AG20443 (cell line): ENCODE measurements at regions not wholly inside any gene's neighbourhood (a gene's known extent, or its start where the extent isn't known, plus 50 kb on each side); places are given as distances from the start of the nearest gene placed in this dataset.
"Not testable (repeated sequence)": the region's sequence is repeated elsewhere in the genome, so short reads cannot be mapped to it uniquely, and the experiment has no call there.

ENCODE experiments used
- DNase-seq: peaks from one replicate; pipeline ENCODE4 v3.0.0; 2012; ENCODE audit warnings: low spot score, mixed read lengths

DNA sequence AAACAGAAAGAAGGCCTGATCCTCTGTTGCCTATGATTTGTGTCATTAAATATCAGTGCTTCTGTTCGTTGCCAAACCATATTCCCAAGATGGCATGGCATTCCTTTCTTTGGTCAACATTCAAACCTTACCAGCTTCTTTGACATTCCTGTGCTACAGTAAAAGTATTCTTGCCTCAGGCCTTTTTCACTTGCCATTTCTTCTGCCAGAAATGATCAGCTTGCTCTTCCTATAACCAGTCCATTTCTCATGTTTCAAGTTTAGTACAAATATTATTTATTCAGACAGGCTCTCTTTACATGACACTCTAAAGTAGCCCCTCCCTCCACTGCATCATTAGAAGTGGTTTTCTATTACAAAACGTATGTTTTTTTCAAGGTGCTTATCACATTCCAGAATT, 278.3 kb downstream of the KCNJ2 start:
- no peak for DNase-seq

GRCh38 chr17:70453075-70453474, 283.7 kb downstream of the KCNJ2 start:
- not testable (repeated sequence) for DNase-seq

- DNase-seq, result no peak
Measured at GRCh38 chr17:70454377-70454776, 285.0 kb downstream of the KCNJ2 start.

- no peak for DNase-seq
Measured at GRCh38 chr17:70454908-70455307, 285.6 kb downstream of the KCNJ2 start.

- DNase-seq, result no peak
Measured at GRCh38 chr17:70464995-70465394, 295.7 kb downstream of the KCNJ2 start.

GRCh38 chr17:70468661-70469060, 299.3 kb downstream of the KCNJ2 start:
- no peak for DNase-seq

DNA sequence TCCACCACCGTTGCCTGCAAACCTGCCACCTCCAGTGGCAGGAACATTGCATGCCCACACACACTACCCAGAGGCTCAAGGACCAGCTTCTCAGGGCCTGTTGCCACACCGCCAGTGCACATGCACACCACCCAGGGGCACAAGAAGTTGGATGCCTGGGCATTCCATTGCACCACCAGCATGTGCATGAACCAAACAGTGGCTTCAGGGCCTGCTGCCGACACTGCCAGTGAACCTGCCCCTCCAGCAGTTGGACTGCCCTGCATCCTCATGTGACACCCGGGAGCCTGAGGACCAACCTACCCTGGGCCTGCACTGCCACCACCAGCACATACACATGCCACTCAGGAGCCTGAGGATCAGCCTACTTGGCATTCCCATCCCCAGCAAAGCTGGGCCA, 303.7 kb downstream of the KCNJ2 start:
- no peak for DNase-seq

GRCh38 chr17:70476368-70476767, 307.0 kb downstream of the KCNJ2 start:
- DNase-seq, result no peak

GRCh38 chr17:70478902-70479301, 309.6 kb downstream of the KCNJ2 start:
- DNase-seq, result no peak

DNA sequence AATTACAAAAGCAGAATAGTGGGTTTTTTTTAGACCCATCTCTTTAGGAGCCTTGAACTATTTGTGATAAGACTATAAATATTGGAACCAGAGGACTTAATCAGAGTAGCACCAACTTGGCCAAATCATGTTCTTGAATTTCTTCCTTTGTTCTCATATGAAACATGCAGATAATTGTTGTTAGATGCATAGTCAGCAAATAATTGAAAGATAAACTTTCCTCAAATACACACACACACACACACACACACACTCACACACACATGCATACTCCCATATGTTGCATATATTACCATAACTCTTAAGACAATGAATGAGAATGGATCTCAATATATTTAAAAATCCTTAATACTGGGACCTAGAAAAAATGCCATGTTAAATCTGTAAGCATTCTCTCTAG, 310.4 kb downstream of the KCNJ2 start:
- no peak for DNase-seq

GRCh38 chr17:70483624-70484023, 314.3 kb downstream of the KCNJ2 start:
- DNase-seq, result no peak

GRCh38 chr17:70484050-70484449, 314.7 kb downstream of the KCNJ2 start:
- no peak for DNase-seq

DNA sequence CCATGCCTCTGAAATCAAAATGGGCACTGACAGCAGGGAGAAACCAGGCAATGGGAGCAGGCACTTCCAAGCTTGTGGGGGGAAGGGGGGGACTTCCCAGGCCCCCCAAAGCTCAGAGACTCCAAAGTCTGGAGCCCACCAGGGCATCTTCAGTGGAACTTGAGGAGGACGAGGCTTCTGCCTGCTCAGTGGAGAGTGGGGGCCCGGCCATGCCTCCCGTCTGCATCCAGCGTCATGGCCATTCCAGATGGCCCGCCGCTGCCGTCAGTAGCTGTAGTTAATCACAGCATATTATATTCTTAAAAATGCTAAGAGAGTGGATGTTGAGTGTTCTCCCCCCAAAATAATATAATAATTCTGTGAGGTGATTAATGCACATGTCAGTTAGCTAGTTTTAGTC, 315.2 kb downstream of the KCNJ2 start:
- DNase-seq, result no peak

- no peak for DNase-seq
Measured at GRCh38 chr17:70492368-70492767, 323.0 kb downstream of the KCNJ2 start.

- no peak for DNase-seq
Measured at GRCh38 chr17:70493277-70493874, 324.0 kb downstream of the KCNJ2 start.

GRCh38 chr17:70498631-70499030, 329.3 kb downstream of the KCNJ2 start:
- no peak for DNase-seq

DNA sequence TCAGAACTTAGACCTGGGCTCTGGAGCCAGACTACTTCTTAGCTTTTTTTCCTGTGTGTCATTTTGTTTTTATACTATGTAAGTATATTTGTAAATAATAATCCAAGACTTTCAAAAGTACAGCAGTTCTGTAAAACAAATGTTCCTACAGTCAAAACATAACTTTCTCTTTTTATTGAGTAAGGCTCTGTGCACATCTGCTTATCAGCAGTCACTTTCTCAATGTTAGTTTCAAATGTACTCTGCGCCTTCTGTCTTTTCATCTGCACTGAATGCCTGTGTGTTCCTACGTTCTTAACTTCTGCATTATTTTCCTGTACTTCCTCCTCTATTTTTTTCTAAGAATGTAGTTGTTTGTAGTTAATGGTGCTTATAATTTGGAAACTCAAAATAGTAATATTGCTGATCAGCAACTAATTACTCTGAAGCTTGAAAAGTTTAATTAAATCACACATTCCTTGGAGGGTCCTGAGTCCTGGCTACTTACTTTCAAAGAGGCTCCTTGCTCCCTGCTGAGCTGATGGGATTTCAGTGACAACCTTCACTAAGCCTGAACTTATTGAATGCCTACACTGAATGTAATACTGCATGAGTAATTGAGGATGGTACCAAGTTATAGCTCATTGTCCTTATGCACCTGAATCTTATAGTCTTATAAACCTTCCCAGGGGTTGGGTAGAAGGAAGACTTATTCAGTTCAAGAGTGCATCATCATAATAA, 329.9 kb downstream of the KCNJ2 start:
- DNase-seq, result no peak

DNA sequence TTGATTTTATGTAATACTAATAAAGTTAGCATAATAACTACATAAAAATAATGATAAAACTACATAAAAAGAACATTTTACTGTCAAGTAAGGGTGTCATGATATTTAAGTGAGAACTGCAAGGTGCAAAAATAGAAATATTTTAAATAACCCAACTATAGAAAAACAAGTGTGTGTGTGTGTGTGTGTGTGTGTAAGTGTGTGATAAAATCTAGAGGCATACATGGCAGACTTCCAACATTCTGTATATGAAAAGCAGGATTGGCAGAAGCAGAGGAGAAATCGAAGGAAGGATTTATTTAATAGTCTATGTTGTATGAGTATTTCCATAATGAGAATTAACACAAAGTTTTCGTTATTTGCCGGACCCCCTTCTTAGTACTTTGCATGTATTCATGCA, 334.1 kb downstream of the KCNJ2 start:
- no peak for DNase-seq

DNA sequence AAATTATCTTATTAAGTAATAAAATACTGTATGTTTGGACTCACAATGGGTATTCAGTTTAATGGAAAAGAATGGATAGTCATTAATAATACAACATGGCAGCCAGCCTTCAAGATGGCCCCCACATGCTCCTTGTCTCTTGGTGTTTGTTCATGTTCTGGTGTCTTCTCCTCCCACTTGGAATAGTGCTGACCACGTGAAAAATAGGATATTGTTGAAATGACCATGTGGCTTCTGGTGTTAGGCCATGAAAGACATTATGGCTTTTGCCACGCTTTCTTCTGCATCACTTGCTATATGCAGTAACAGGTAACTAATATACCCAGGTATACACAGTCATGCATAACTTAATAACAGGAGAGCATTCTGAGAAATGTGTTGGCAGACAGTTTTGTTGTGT, 341.0 kb downstream of the KCNJ2 start:
- DNase-seq, result no peak

DNA sequence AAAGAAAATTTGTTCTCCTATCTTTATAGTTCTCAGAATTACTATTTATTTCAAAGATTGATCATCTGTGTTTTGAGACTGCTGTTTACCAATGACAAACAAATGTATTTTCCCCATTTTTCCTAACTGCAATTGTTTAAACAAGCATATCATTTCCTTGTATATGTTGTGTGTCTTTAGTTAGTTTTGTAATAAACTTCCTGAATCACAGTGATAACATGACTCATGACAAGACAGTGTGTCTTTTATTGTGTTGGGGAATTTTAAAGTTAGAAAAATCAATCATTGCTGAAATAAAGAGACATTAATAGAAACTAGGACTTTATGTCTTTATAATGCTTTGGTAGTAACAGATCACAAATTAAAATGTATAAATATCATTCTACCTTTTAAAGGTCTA, 348.5 kb downstream of the KCNJ2 start:
- no peak for DNase-seq

DNA sequence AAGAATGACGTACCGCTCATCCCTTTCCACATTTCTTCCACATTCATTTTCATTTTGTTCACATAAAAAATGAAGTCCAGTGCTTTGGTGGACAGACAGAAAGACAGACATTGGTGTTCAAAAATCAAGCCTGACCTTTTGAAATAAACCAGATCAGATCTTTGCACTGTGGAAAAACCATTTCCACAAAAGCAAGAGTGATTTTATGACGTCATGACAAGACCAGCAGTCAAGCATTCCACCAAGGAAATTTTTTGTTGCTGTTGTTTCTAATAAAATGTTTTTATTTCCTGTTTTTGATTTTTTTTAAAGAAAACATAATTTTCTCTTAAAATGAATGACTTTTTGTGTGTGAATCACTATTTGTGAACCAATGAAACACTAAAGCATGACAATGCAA, 350.0 kb downstream of the KCNJ2 start:
- DNase-seq, result no peak

DNA sequence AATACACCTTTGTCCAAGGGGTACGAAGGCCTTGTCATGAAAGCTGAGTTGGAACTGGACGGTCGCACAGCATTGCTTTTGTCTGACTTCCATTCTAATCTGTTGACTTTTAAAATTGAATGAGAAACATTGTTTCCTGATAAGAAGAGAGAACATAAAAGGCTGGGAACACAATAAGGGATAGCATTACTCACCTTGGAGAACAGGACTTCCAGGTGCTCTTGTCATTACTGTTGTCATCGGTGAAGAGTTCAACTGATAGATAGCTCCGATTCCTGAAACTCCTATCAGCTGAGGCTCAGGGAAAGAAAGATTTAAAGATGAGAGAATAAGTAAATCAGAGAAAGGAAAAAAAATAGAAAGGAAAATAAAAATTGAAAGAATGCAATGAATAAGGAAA, 351.1 kb downstream of the KCNJ2 start:
- no peak for DNase-seq

DNA sequence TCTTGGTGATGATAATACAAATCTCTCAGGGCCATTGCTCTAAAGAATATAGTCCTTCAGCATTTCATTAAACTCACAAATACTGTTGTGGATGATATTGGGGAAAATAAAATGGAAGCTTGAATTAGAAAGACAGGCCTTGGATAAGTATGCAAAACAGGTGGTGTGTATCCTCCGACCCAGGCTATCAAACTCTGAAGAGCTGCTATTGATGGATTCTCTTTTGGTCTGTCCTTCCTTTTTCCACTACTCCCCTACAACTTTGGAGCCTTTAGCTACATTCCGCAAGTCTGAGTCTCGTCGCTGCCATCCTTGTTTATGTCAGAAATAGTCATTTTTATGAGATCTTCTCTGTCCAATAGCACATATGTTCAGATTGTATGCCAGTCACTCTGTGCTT, 351.6 kb downstream of the KCNJ2 start:
- DNase-seq, result no peak

DNA sequence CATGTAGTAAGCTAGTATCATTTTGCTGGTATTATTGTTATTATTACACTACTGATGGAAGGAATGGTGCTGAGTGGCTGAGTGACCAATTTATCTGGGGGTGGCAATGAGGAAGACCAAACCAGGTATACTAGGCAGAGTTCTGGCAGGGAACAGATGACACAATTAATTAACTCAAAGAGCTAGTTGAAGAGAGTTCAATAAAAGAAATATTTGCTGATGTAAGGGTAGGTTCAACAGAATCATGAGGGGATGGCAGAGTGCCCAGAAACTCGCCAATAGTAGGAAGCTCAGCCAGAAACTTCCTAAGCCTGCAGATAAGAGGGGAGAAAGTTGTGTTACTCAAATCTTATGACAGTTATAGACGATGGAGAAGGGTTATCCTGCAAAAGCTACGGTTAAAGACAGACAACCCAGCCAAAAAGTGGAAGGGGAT, 352.5 kb downstream of the KCNJ2 start:
- DNase-seq, result no peak
